Endodermal cell (in vitro differentiated cells): ENCODE measurements at regions not wholly inside any gene's neighbourhood (a gene's known extent, or its start where the extent isn't known, plus 50 kb on each side); places are given as distances from the start of the nearest gene placed in this dataset. TPM values are rescaled to one million over a fixed set of nuclear protein-coding genes. Genes with fewer than 3 reads are reported as not detected.
"Not testable (repeated sequence)": the region's sequence is repeated elsewhere in the genome, so short reads cannot be mapped to it uniquely, and the experiment has no call there.

Source experiments
- DNase-seq: peaks from one replicate; pipeline ENCODE4 v3.0.0-alpha.2; 2017
- H3K27ac ChIP-seq: 2 replicates; pipeline ENCODE4 v1.5.1; 2013; ENCODE audit warnings: mild to moderate bottlenecking, low read depth, low read length, moderate library complexity
- H3K27me3 ChIP-seq: 2 replicates; pipeline ENCODE4 v1.6.1; 2013; ENCODE audit warnings: mild to moderate bottlenecking, low read length, moderate library complexity; ENCODE audit not compliant: insufficient read depth, control insufficient read depth, poor library complexity, severe bottlenecking
- H3K36me3 ChIP-seq: 2 replicates; pipeline ENCODE4 v1.7.0; 2013; ENCODE audit warnings: mild to moderate bottlenecking, low read length, moderate library complexity; ENCODE audit not compliant: control insufficient read depth, insufficient read depth
- H3K4me1 ChIP-seq: one replicate; pipeline ENCODE4 v1.7.0; 2013; ENCODE audit warnings: low read length; ENCODE audit not compliant: control insufficient read depth, insufficient read depth
- H3K4me3 ChIP-seq: 2 replicates; pipeline ENCODE4 v1.5.1; 2013; ENCODE audit warnings: mild to moderate bottlenecking, low read length, moderate library complexity
- H3K9ac ChIP-seq: 2 replicates; pipeline ENCODE4 v1.6.1; 2013; ENCODE audit warnings: mild to moderate bottlenecking, low read length, moderate library complexity; ENCODE audit not compliant: poor library complexity, severe bottlenecking; ENCODE audit errors: extremely low read depth
- H3K9me3 ChIP-seq: 2 replicates; pipeline ENCODE4 v1.6.1; 2013; ENCODE audit warnings: mild to moderate bottlenecking, low read length, moderate library complexity; ENCODE audit not compliant: control insufficient read depth
- H3K27ac Mint-ChIP-seq: 2 replicates; pipeline ENCODE4 v1.8.0; 2020; ENCODE audit warnings: mixed read lengths
- H3K27me3 Mint-ChIP-seq: 2 replicates; pipeline ENCODE4 v1.8.0; 2021; ENCODE audit warnings: mild to moderate bottlenecking, mixed read lengths; ENCODE audit not compliant: insufficient read depth
- H3K36me3 Mint-ChIP-seq: 2 replicates; pipeline ENCODE4 v1.8.0; 2020; ENCODE audit warnings: low read depth, mixed read lengths
- H3K4me1 Mint-ChIP-seq: 2 replicates; pipeline ENCODE4 v1.8.0; 2020; ENCODE audit warnings: mixed read lengths
- H3K4me3 Mint-ChIP-seq: 2 replicates; pipeline ENCODE4 v1.8.0; 2020; ENCODE audit warnings: mild to moderate bottlenecking, moderate library complexity, mixed read lengths
- H3K9me3 Mint-ChIP-seq: 2 replicates; pipeline ENCODE4 v1.8.0; 2020; ENCODE audit warnings: mild to moderate bottlenecking, mixed read lengths
- WGBS, 2 experiments: methylation state at CpG; one replicate each; pipeline versions ENCODE4 v1.1.5 to v1.1.7; 2013; ENCODE audit warnings: missing lambda C conversion rate in 2 of 2, mixed read lengths in 1 of 2; ENCODE audit not compliant: insufficient coverage in 1 of 2, insufficient read length in 1 of 2; 5-methylcytosine and 5-hydroxymethylcytosine counted together
- microRNA-seq: library from miRNA; unstranded; fragments of <30 nt; microRNA quantifications from one replicate; pipeline ENCODE4 v1.2.0, GENCODE V29; 2020; ENCODE audit warnings: borderline microRNAs expressed

GRCh38 chr5:1576851-1577250 is 53.1 kb upstream of the LPCAT1 start:
- peaks cover 58% of the 10 kb centered on the region for H3K36me3 ChIP-seq
- not testable (repeated sequence) for H3K27ac Mint-ChIP-seq, H3K4me3 ChIP-seq, H3K4me3 Mint-ChIP-seq, H3K27me3 Mint-ChIP-seq, H3K27ac ChIP-seq, DNase-seq, H3K27me3 ChIP-seq, H3K4me1 Mint-ChIP-seq, H3K9ac ChIP-seq, H3K4me1 ChIP-seq
- Mint-ChIP-seq H3K9me3 (peaks cover 48% of the 10 kb centered on the region), H3K36me3 (peaks cover 84% of the 10 kb centered on the region)
- peaks cover 51% of the 10 kb centered on the region for H3K9me3 ChIP-seq
- WGBS, 2 experiments, result 95% methylated on average over 4 of the region's 7 CpGs; no CpG with 5 or more reads in 1 of the 2 experiments

GRCh38 chr5:1575991-1576714 is 52.4 kb upstream of the LPCAT1 start:
- Mint-ChIP-seq H3K36me3 (peaks cover 82% of the 10 kb centered on the region), H3K9me3 (peaks cover 47% of the 10 kb centered on the region)
- Histone ChIP-seq H3K36me3 (peaks cover 57% of the 10 kb centered on the region), H3K9me3 (peaks cover 52% of the 10 kb centered on the region)
- not testable (repeated sequence) for H3K4me3 ChIP-seq, H3K27ac ChIP-seq, H3K27me3 Mint-ChIP-seq, H3K9ac ChIP-seq, H3K27me3 ChIP-seq, H3K27ac Mint-ChIP-seq, DNase-seq, H3K4me3 Mint-ChIP-seq, H3K4me1 ChIP-seq, H3K4me1 Mint-ChIP-seq
- 97 to 100% methylated on average over 9 to 21 of the region's 25 CpGs for WGBS, 2 experiments

GRCh38 chr5:1575491-1575890 is 51.7 kb upstream of the LPCAT1 start:
- H3K36me3 ChIP-seq, result peaks cover 57% of the 10 kb centered on the region
- not testable (repeated sequence) for H3K27ac ChIP-seq, H3K9ac ChIP-seq, H3K4me1 ChIP-seq, H3K27me3 Mint-ChIP-seq, H3K4me3 Mint-ChIP-seq, H3K4me3 ChIP-seq, H3K27me3 ChIP-seq, H3K27ac Mint-ChIP-seq, H3K4me1 Mint-ChIP-seq
- H3K36me3 Mint-ChIP-seq, result peaks cover 82% of the 10 kb centered on the region
- peaks cover 52% of the 10 kb centered on the region for H3K9me3 ChIP-seq
- peaks cover 47% of the 10 kb centered on the region for H3K9me3 Mint-ChIP-seq
- peak; percentile 5 for DNase-seq
- WGBS, 2 experiments, result 91 to 97% methylated on average over 5 of the region's 5 CpGs

- 89% methylated on average over 6 of the region's 9 CpGs; no CpG with 5 or more reads in 1 of the 2 experiments for WGBS, 2 experiments
- H3K27ac Mint-ChIP-seq, result not testable (repeated sequence)
Observed at GRCh38 chr5:1574023-1574318, 50.2 kb upstream of the LPCAT1 start.

GRCh38 chr5:1573217-1574022 is 49.7 kb upstream of the LPCAT1 start:
- H3K9ac ChIP-seq, H3K27me3 Mint-ChIP-seq, H3K4me1 Mint-ChIP-seq, H3K27ac ChIP-seq, H3K27me3 ChIP-seq, H3K4me1 ChIP-seq, H3K4me3 ChIP-seq, H3K27ac Mint-ChIP-seq, H3K4me3 Mint-ChIP-seq, DNase-seq: not testable (repeated sequence)
- Histone ChIP-seq H3K36me3 (peaks cover 50% of the 10 kb centered on the region), H3K9me3 (peaks cover 36% of the 10 kb centered on the region)
- H3K9me3 Mint-ChIP-seq, result peaks cover 37% of the 10 kb centered on the region
- WGBS, 2 experiments, result 95 to 97% methylated on average over 6 to 15 of the region's 15 CpGs
- H3K36me3 Mint-ChIP-seq, result peaks cover 70% of the 10 kb centered on the region

More at GRCh38 chr5:1574023-1574318, 50.2 kb upstream of the LPCAT1 start:
- H3K27ac ChIP-seq, H3K4me3 ChIP-seq, H3K27me3 Mint-ChIP-seq, H3K4me1 ChIP-seq, H3K4me3 Mint-ChIP-seq, H3K4me1 Mint-ChIP-seq, H3K27me3 ChIP-seq, DNase-seq, H3K9ac ChIP-seq: not testable (repeated sequence)
- Histone ChIP-seq H3K36me3 (peaks cover 52% of the 10 kb centered on the region), H3K9me3 (peaks cover 42% of the 10 kb centered on the region)
- peaks cover 42% of the 10 kb centered on the region for H3K9me3 Mint-ChIP-seq
- peaks cover 76% of the 10 kb centered on the region for H3K36me3 Mint-ChIP-seq

Small RNA genes lying in the stretch of these regions (microRNA-seq; reads per million reads assigned to microRNA genes)
- gene MIR4277, result not detected
